Vagina (tissue), 2 donors: ENCODE measurements at regions not wholly inside any gene's neighbourhood (a gene's known extent, or its start where the extent isn't known, plus 50 kb on each side); places are given as distances from the start of the nearest gene placed in this dataset.

ENCODE experiments used
- DNase-seq, 2 donors: peaks; one replicate each; pipeline ENCODE4 v3.0.0-alpha.2; 2017; ENCODE audit errors: extremely low spot score in 2 of 2
- H3K27ac ChIP-seq: fragments of 200-600 bp; sonication (generic); one replicate; pipeline ENCODE4 v1.5.1; 2019
- H3K27me3 ChIP-seq: fragments of 200-600 bp; sonication (generic); one replicate; pipeline ENCODE4 v1.5.1; 2019
- H3K36me3 ChIP-seq, 2 donors: fragments of 200-600 bp; sonication (generic); one replicate each; pipeline ENCODE4 v1.5.1; 2017 to 2019
- H3K4me1 ChIP-seq: fragments of 200-600 bp; sonication (generic); one replicate; pipeline ENCODE4 v1.5.1; 2019
- H3K4me3 ChIP-seq, 2 donors: fragments of 200-600 bp; sonication (generic); 1 replicate in 1 of 2; 2 replicates in 1 of 2; pipeline ENCODE4 v1.5.1; 2016 to 2019
- H3K9me3 ChIP-seq: fragments of 200-600 bp; sonication (generic); one replicate; pipeline ENCODE4 v1.5.1; 2019
- POLR2A ChIP-seq, 2 donors: fragments of 450-650 bp; IDR thresholded peaks; one replicate each; pipeline ENCODE4 v1.6.1; 2017; ENCODE audit warnings: antibody characterized with exemption in 2 of 2, mild to moderate bottlenecking in 2 of 2, moderate library complexity in 2 of 2
- POLR2AphosphoS5 ChIP-seq, 2 donors: sonication (generic); formaldehyde crosslinking; IDR thresholded peaks; one replicate each; pipeline ENCODE4 v1.9.0; 2017; ENCODE audit warnings: antibody characterized with exemption in 2 of 2, mild to moderate bottlenecking in 2 of 2, low read depth in 1 of 2; ENCODE audit not compliant: insufficient read depth in 1 of 2
- intact Hi-C: fragments of 100-400 bp; cut with DNase I; formaldehyde crosslinking; loops from one replicate; pipeline ENCODE4 v1.15.1; 2023
- TF ChIP-seq, protein P1 (sequence below), 3 experiments: fragments of 450-650 bp in 2 of 3; fragments of 200-600 bp in 1 of 3; sonication (generic) in 1 of 3; IDR thresholded peaks; one replicate each; pipeline ENCODE4 v1.5.1; 2017 to 2019; ENCODE audit warnings: antibody characterized with exemption in 3 of 3, mild to moderate bottlenecking in 2 of 3, moderate library complexity in 2 of 3

DNA sequence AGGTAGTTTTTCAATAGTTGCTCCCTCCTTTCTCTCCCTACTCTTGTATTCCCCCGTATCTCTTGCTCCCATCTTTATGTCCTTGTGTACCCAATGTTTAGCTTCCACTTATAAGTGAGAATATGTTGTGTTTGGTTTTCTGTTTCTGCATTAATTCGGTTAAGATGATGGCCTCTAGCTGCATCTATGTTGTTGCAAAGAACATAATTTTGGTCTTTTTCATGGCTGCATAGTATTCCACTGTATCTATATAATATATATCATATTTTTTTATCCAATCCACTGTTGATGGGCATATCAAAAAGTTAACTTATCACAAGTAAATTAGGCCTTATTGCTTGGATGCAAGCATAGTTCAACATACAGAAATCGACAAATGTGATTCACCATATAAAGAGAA is 594.0 kb downstream of the TYW1 start:
- no peak overlapping the region for H3K4me3 ChIP-seq
- H3K27me3 ChIP-seq = no peaks in the 10 kb centered on the region
- no peaks in the 10 kb centered on the region for H3K36me3 ChIP-seq
- TF ChIP-seq POLR2AphosphoS5 (IDR thresholded peaks at IDR 0.05; ENCODE audit: insufficient read depth in 1 of 2, low read depth in 1 of 2) (no peak), POLR2A (IDR thresholded peaks at IDR 0.05) (no peak)
- TF ChIP-seq, protein P1, sequence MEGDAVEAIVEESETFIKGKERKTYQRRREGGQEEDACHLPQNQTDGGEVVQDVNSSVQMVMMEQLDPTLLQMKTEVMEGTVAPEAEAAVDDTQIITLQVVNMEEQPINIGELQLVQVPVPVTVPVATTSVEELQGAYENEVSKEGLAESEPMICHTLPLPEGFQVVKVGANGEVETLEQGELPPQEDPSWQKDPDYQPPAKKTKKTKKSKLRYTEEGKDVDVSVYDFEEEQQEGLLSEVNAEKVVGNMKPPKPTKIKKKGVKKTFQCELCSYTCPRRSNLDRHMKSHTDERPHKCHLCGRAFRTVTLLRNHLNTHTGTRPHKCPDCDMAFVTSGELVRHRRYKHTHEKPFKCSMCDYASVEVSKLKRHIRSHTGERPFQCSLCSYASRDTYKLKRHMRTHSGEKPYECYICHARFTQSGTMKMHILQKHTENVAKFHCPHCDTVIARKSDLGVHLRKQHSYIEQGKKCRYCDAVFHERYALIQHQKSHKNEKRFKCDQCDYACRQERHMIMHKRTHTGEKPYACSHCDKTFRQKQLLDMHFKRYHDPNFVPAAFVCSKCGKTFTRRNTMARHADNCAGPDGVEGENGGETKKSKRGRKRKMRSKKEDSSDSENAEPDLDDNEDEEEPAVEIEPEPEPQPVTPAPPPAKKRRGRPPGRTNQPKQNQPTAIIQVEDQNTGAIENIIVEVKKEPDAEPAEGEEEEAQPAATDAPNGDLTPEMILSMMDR (IDR thresholded peaks at IDR 0.05) = no peak
- H3K9me3 ChIP-seq = no peaks in the 10 kb centered on the region
- no peak overlapping the region for H3K27ac ChIP-seq
- no peak for DNase-seq
- H3K4me1 ChIP-seq = no peaks in the 10 kb centered on the region
- intact Hi-C loops = no loop called here

DNA sequence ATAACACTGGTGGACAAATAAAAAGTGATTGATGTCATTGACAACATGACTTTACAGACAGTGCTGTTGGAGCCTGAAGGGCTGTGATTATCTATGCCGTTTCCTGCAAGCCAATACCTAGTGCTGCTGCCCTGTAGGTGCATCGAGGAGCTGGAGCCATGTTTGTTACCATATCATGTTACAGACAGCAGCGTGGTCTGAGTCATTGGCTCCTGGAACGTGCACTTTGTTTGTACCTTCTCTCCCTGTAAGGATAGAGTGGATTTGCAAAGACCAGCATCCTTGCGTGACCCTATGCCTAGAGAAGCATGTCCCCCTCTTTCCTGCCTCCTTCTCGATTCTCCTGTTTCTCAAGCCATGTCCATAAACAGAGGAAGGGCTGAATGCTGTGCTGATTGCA is 597.2 kb downstream of the TYW1 start:
- DNase-seq = no peak
- intact Hi-C loops = no loop called here
- Histone ChIP-seq H3K27ac (no peak overlapping the region), H3K4me1 (no peaks in the 10 kb centered on the region), H3K27me3 (no peaks in the 10 kb centered on the region), H3K36me3 (no peaks in the 10 kb centered on the region), H3K9me3 (no peaks in the 10 kb centered on the region), H3K4me3 (no peak overlapping the region)
- no peak for TF ChIP-seq POLR2A (IDR thresholded peaks at IDR 0.05)
- TF ChIP-seq, protein P1 (IDR thresholded peaks at IDR 0.05) = no peak
- no peak for TF ChIP-seq POLR2AphosphoS5 (IDR thresholded peaks at IDR 0.05; ENCODE audit: insufficient read depth in 1 of 2, low read depth in 1 of 2)

DNA sequence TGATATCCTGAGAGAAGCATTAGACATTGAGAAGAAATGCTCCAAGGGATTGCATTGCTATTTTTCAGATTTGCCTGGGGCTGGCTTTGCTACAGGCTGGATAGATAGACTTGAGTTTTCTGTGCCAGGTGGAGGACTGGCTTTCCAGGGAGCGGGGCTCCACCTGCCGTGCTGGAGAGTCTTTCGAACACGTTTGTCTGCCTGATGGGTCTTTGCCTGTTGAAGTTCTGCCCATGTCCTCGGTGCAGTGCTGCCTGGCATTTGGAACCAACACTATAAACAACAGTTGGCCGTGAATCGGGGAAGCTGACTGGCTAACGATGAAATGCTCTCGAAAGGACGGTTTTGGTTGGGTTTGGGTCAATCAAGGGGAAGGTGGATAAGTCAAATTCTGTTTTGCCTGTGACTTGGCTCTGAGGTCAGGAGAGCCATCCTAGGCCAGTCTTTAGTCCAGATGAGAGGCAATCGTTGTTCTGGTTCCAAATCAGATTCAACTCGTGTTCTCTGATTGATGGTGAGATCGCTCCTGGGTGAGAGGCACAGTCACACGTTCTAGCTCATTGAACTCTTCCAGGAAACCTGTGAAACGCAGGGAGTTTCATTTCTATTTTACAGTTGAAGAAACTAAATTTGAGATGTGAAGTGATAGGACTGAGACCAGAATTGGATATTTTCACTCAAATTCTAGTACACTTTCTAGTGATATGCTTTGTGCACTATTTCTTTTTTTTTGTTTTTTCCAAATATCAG is 599.0 kb downstream of the TYW1 start:
- Histone ChIP-seq H3K4me3 (no peak overlapping the region), H3K4me1 (no peaks in the 10 kb centered on the region), H3K27me3 (no peaks in the 10 kb centered on the region), H3K9me3 (no peaks in the 10 kb centered on the region), H3K27ac (no peak overlapping the region), H3K36me3 (no peaks in the 10 kb centered on the region)
- TF ChIP-seq POLR2A (IDR thresholded peaks at IDR 0.05) = no peak
- TF ChIP-seq, protein P1 (IDR thresholded peaks at IDR 0.05) = no peak
- TF ChIP-seq POLR2AphosphoS5 (IDR thresholded peaks at IDR 0.05; ENCODE audit: insufficient read depth in 1 of 2, low read depth in 1 of 2) = no peak
- DNase-seq = no peak
- intact Hi-C loops = no loop called here

DNA sequence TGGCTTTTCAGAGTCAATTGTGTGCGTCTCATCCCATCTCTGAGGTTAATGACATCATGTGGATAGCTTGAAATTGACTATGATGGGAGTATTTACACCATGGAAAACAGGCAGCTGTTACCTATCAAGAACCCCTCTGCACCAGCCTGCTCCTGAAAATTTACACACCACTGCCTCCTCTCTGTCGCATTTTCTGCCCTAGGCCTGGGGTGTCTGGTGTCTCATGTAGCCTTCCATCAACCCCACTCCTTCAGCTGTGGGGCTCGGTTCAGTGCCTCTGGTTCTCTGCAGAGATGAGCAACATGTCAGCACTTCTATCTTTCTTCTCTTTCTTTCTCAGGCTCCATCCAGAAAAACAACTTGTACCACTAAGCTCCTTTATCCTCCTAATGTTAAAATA is 600.5 kb downstream of the TYW1 start:
- no peak for DNase-seq
- Histone ChIP-seq H3K4me3 (no peak overlapping the region), H3K4me1 (no peaks in the 10 kb centered on the region), H3K9me3 (no peaks in the 10 kb centered on the region), H3K27ac (no peak overlapping the region), H3K36me3 (no peaks in the 10 kb centered on the region), H3K27me3 (no peaks in the 10 kb centered on the region)
- intact Hi-C loops = no loop called here
- TF ChIP-seq POLR2A (IDR thresholded peaks at IDR 0.05) = no peak
- TF ChIP-seq, protein P1 (IDR thresholded peaks at IDR 0.05) = no peak

DNA sequence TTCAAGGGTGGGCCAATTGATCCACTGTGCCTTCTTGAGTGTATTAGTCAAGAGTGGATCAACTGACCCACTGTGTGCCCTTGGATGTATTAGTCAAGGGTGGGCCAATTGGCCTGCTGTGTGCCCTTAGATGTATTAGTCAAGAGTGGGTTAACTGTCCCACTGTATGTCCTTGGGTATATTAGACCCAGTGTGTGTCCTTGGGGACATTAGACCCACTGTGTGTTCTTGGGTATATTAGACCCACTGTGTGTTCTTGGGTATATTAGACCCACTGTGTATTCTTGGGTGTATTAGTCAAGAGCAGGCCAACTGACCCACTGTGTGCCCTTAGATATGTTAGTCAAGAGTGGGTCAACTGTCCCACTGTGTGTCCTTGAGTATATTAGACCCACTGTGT is 601.8 kb downstream of the TYW1 start:
- Histone ChIP-seq H3K4me3 (no peak overlapping the region), H3K4me1 (no peaks in the 10 kb centered on the region), H3K9me3 (no peaks in the 10 kb centered on the region)

More for the DNA sequence above, 601.8 kb downstream of the TYW1 start:
- Histone ChIP-seq H3K27ac (no peak overlapping the region), H3K36me3 (no peaks in the 10 kb centered on the region), H3K27me3 (no peaks in the 10 kb centered on the region)
- TF ChIP-seq, protein P1 (IDR thresholded peaks at IDR 0.05) = no peak
- TF ChIP-seq POLR2A (IDR thresholded peaks at IDR 0.05) (no peak), POLR2AphosphoS5 (IDR thresholded peaks at IDR 0.05; ENCODE audit: insufficient read depth in 1 of 2, low read depth in 1 of 2) (no peak)
- intact Hi-C loops = no loop called here
- DNase-seq = no peak
